GM12891 (cell line): ENCODE measurements at regions not wholly inside any gene's neighbourhood (a gene's known extent, or its start where the extent isn't known, plus 50 kb on each side); places are given as distances from the start of the nearest gene placed in this dataset.

ENCODE experiments used
- POLR2A ChIP-seq: IDR thresholded peaks from 2 replicates; pipeline ENCODE4 v1.6.1; 2011; ENCODE audit warnings: low read depth, low read length, control low read depth
- POLR2AphosphoS5 ChIP-seq: IDR thresholded peaks from 2 replicates; pipeline ENCODE4 v1.6.1; 2011; ENCODE audit warnings: low read depth, low read length, control low read depth
- SPI1 ChIP-seq: IDR thresholded peaks from 2 replicates; pipeline ENCODE4 v1.6.1; 2011; ENCODE audit warnings: low read depth, low read length, control low read depth

DNA sequence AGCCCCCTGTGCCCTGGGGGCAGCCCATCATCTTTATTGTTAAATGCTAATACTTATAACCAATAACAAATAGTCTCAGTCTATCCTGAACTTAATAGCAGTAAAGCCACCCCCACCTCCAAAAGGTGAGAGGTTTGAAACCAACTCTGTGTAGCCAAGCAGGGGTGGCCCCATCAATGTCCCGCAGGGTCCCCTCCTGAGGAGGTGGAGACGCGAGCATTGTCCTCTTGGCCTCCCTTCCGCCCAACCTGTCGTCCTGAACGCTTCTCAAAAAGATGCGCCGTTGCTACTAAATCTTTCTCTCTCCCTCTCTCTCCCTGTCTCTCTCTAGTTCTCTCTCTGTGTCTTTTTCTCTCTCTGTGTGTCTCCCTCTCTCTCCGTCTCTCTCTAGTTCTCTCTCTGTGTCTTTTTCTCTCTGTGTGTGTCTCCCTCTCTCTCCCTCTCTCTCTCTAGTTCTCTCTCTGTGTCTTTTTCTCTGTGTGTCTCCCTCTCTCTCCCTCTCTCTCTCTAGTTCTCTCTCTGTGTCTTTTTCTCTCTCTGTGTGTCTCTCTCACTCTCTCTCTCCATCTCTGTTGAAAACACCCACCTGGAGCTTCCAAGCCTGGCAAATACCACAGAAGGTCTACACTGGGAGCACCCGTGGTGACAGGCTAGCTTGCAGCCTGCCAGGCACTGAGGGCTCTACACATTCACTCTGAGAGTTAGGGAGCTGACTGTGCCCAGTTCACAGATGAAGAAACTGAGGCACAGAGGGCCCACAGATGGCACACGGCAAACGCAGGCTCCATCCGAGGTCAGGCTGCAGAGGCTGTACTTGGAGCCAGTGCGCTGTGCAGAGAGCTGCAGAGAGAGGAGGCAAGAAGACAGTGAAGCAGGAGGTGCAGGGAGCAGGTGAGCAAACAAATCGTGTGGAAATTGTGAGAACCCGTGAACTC is 185.9 kb downstream of the C16orf95 start:
- TF ChIP-seq POLR2A (no peak), POLR2AphosphoS5 (no peak), SPI1 (no peak)
